SK-MEL-5 (cell line): ENCODE measurements at regions not wholly inside any gene's neighbourhood (a gene's known extent, or its start where the extent isn't known, plus 50 kb on each side); places are given as distances from the start of the nearest gene placed in this dataset.
"Not testable (repeated sequence)": the region's sequence is repeated elsewhere in the genome, so short reads cannot be mapped to it uniquely, and the experiment has no call there.

ENCODE experiments used
- DNase-seq: peaks from one replicate; pipeline ENCODE4 v3.0.0-alpha.2; 2016; ENCODE audit warnings: low read depth, low spot score
- in situ Hi-C: cut with HindIII; loops from 2 replicates; pipeline ENCODE4 v1.10.0; 2016; ENCODE audit warnings: low sequenced_read_pairs, high pct_unique_total_duplicates, low pct_unique_long_range_greater_than_20kb

DNA sequence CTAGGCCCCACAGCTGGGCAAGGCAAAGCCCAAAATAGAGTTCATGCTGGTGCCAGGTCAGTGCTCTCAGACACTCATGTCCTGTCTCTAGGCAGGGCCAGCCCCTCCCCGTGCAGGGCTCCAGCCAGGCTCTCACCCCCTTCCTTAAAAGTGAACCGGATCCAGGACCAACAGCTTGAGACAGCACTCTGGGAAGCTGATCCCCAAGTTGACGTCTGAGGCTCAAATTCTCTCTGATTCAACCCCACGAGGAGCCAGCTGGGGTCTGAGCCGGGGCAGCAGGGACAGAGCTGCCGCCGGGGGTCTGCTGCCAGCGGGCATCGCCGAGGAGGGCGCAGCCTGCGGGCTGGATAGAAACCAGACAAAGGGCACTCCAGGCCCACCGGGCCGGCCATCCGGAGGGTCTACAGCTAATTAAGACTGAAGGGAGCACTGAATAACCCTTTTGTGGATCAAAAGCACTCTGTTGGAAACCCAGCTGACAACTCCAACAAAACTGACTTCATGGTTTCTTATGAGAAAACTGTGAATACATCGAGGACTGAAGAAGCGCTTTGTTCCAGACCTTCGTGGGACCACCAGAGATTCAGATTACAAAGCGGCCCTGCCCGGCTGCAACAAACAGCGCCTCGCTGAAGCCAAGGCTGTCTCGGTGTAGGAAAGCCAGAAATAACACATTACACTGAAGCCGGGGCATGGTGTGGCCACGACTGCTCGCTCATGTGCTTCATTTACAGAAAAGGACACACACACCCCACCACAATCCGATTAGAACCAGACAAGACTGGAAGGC is 95.8 kb downstream of the PSMG1 start:
- DNase-seq: peak; percentile 20
- in situ Hi-C loops: no loop called here

DNA sequence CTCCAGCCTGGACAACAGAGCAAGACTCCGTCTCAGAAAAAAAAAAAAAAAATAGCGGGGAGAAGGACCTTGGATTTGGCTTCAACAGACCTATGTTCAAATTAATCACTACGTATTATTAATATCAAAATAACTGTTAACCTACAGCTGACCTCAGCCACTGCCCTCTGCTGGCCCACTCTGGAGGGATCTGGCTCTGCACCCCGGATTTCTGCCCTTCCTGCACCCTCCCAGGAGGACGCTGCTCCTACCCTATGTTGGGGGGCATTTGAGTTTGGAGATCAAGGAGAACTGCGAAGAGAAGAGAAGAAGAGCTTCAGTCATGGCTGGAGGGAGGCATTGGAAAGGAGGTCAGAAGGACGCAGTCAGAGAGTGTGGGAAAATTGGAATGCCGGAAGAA is 96.7 kb downstream of the PSMG1 start:
- DNase-seq: no peak
- in situ Hi-C loops: no loop called here

DNA sequence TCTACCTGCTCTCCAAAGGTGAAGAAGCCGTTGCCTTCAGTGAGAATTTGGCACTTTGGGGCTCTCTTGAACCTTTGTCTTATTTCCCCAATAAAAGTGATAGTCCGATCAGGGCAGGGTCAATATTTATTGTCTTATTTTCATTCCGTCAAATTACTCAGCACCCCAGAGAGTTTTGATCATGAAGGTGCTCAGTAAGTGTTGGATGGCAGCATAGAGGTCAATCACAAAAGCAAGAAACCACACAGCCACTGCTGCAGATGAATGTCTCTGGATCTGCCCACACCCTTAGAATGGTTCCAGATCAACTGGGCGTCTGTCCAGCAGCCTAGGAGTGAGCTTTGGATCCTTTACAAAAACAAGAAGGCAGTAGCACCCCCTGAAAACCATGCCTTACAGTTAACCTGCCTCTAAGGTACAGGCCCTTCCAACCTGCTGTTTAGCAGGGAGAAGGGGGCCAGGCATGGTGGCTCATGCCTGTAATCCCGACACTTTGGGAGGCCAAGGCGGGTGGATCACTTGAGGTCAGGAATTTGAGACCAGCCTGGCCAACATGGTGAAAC is 97.3 kb downstream of the PSMG1 start:
- in situ Hi-C loops: no loop called here
- no peak for DNase-seq

DNA sequence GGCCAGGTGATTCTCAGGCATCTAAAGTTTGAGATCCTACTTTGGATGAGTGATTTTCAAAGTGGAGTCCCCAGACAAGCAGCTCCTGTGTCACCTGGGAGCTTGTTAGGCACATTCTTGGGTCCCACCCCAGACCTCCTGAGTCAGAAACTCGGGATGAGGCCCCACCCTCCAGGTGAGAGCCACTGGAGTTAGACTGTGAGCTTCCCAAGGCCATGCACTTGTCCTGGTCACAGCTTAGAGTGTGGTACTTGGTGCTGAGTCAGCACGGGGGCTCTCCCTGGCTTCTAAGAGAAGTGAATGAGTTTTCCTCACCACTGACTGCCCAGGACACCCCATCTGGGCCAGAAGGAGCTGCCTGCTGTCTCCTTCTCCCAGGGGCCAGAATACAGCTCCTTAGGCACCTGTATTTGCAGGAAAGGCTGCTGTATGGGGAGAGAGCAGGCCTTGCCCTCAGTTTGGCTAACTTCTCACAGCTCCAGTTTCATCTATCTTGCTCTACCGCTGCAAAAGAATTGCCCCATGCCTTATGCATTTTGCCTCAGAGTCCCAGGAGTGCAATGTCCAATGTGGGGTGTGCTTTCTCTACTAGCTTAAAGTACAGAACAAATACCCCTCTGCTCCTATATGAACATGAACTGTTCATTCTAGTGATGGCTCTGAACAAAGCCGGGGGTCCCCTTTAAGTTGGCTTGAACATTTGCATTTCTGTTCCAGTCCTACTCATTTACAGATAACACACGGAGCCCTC is 98.1 kb downstream of the PSMG1 start:
- in situ Hi-C loops: no loop called here
- DNase-seq: no peak

DNA sequence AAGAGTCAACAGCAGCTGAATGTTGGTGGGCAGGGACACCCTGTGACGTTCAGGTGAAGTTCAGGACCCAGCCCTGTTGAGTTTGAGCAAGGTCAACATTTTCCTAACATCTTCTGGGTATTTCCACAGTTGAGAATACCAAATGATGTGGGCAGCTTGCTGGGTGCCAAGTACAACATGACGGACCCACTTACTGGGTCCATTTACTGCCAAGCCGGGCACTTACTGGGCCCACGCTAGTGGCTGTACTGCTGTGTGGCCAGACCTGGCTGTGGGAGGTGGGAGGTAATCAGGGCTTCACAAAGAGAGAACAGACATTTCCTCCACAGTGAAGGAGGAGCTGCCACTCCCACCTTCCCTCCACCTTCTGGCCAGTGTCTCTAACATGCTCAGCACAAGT is 99.2 kb downstream of the PSMG1 start:
- DNase-seq: no peak
- in situ Hi-C loops: no loop called here

DNA sequence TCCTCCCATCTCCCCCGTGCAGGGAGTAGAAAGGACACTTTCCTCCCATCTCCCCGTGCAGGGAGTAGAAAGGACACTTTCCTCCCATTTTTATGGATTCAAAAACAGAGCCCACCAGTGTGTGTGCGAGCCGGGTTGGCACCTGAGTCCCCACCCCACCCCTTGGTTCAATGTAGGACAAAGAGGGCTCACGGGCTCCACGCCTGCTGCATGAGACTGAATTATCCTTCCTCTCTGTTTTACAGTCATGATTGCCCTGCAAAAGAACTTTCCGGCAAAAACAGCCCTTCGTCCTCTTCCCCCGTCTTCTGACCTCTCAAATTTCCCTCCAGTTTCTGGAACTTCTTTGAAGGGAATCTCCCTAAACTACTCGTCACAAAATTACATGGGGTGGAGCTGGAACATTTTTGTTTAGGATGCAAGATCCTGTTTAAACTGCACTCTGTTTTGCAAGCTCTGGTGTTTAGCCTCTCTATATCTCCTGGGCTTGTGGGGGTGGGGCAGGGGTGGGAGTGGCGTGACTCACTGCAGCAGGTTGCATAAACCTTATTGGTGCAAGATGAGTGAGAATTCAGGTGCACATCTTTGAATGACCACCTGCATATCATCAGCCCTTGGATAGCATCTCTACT is 99.8 kb downstream of the PSMG1 start:
- DNase-seq: no peak
- in situ Hi-C loops: no loop called here

DNA sequence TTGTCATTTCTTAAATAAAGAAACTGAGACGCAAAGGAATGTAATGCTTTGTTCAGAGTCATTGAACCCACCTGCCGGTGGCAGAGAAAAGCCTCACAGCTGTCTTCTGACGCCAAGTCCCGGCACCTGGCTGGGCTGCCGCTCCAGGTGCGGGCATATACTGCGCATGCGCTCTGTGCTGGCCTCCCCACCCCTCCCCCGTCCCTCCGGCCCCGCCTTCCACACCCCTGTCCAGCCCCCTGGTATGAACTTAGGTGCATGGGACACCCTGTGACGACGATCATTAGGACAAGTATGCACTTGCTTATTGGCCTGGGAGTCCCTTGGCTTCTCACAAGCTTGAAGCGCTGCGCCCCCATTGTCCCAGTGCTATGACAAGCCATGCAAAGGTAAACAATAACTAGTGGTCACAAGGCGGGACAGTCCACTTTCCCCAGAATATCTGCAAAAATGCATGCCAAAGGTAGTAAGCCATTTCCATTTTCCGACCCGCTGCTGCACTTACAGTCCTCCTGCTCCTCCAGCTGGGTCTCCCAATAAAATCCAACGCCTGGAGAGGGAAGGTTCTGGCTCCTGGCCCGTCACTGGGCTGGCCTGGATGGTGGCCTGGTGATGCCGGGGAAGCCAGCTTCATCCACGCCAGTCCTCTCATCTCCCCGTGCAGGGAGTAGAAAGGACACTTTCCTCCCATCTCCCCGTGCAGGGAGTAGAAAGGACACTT is 100.4 kb downstream of the PSMG1 start:
- no peak for DNase-seq
- in situ Hi-C loops: no loop called here

DNA sequence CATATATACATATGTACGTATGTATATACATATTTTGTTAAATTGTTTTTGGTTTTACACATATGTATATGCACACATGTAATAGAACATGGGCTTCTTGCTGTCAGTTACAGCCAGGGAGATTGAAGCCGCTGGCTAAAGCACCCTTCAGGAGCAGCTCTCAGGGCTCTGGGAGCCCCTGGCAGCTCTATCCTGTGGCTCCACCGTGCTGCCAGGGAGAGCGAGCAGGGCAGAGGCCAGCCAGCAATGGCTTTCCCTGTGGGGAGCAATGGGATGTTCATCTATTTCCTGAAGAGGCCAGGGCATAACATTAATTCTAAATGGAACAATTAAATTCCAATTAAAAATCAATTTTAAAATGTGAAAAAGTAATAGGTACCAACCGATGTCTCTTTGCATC is 102.9 kb downstream of the PSMG1 start:
- in situ Hi-C loops: no loop called here
- no peak for DNase-seq

DNA sequence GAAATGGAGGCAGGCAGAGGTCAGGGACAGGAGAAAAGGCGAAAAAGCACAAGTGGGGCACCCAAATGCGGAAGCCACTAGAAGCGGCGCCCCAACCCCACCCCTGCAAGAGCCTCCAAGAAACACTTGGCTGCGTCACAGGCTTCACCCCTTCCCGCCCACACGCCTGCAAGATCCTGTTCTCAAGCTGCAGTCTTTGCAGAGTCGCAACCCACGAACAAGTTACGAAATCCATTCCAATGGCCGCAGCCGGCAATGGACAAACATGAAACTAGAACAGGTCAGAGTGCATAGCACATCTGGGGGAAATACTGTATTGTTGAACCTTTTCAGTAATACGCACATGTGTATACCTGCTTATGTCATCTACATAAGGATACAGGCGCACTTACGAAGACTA is 103.6 kb downstream of the PSMG1 start:
- in situ Hi-C loops: no loop called here
- no peak for DNase-seq

DNA sequence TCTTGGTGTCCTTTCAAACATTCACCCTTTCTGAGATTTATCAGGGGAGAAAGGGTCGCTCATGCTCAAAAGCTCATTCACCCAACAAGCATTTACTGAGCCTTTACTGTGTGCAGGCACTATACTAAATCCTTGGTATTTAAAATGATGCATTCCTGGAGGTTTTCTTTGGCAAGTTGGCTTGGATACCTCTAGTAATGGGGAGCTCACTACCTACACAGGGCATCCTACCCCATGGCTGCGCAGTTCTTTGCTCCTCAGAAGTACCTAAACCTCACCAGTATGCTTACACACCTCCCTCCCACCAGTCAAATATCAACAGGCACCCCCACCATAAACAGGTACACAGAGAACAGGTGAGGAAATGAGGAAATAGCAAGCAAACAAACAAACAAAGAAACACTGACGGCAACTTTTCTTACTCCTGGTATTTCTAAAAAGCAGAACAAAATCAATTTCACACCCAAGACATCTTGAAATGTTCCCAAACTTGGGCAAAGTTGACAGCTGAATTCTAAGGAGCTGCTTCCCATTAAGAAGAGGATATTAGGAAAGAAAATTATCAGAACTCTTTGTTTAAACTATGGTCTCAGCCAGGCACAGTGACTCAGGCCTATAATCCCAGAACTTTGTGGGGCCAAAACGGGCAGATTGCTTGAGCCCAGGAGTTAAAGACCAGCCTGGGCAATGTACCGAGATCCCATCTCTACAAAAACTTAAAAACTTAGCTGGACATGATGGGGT is 104.8 kb downstream of the PSMG1 start:
- DNase-seq: no peak
- in situ Hi-C loops: no loop called here

DNA sequence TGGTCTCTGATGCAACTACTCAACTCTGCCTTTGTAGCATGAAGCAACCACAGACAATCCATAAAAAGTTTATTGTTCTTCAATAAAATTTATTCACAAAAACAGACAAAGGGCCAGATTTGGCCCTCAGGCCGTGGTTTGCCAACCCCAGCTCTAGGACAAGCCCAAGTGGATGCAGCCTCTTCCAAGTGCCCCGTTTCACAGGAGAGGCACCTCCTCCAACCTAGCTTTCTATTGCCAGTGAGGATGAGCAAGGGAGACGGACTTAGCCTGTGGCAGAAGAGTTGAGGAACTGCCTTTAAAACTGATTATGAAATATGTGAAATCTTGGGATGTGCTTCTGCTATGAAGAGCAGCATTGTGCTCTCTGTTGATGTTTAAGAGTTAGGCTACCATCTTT is 105.4 kb downstream of the PSMG1 start:
- DNase-seq: no peak
- in situ Hi-C loops: no loop called here

DNA sequence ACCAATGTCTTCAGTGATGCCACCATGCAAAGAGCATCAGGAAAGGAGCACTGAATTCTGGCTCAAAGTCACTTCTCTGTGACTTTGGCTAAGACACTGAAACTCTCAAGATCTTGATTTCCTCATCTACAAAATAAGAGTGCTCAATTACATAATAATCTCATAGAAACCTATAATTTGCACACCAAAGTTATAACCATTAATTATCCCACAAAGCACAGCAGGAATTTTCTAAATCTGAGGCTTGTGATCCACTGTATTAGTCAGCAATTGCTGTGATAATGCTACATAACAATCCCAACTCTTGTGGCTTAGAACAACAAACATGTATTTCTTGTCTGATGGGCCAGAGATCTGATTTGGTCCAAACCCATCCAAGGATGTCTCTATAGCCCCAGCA is 108.7 kb downstream of the PSMG1 start:
- DNase-seq: no peak
- in situ Hi-C loops: no loop called here

DNA sequence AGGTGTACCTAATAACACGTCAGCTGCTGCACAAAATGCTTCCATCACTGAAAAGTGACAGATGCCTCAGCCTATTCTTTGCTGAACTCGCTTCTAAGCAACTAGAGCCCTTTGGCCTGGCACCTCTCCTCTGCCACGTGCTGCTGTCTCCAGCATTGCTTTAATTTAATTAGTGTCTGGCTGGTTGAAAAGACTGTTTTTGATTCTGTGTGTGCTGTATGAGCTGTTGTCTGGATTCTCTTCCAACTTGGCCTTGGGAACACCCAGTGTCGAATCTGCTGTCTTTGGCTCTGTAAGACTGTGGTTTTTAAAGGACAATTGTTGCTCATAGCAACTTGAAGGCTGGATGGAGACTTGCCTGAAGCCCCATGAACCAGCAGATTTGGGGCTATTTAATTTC is 109.5 kb downstream of the PSMG1 start:
- DNase-seq: no peak
- in situ Hi-C loops: no loop called here

DNA sequence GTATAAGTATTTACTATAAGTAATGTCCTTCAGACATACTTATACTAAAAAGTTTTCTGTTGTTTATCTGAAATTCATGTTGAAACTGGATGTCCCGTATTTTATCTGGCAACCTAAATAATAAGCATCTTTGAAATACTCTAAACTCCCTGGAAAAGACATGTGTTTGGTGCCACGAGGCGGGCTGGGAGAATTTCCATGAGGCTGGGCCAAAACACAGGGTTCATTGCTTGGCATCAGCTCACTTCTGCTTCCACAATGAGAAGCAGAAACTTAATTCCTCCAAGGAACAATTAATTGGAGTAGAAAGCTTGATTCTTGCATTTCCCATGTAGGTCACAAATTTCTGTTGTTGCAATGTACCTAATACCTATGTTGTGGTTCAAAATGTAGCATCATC is 110.2 kb downstream of the PSMG1 start:
- in situ Hi-C loops: no loop called here
- DNase-seq: no peak

DNA sequence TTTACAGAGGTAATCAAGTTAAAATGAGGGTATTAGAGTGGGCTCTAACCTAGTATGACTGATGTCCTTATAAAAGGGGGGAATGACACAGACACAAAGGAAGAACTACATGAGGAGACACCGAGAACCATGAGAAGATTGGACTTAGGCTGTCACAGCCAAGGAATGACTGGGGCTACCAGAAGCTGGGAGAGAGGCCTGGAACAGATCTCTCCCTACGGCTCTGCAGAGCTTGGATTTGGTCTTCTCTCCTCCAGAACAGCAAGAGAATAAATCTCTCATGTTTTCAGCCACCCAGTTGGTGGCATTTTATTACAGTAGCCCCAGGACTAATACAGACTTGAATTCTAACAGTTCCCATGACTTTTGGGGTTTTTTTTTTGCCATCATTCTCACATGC is 110.8 kb downstream of the PSMG1 start:
- in situ Hi-C loops: no loop called here

DNA sequence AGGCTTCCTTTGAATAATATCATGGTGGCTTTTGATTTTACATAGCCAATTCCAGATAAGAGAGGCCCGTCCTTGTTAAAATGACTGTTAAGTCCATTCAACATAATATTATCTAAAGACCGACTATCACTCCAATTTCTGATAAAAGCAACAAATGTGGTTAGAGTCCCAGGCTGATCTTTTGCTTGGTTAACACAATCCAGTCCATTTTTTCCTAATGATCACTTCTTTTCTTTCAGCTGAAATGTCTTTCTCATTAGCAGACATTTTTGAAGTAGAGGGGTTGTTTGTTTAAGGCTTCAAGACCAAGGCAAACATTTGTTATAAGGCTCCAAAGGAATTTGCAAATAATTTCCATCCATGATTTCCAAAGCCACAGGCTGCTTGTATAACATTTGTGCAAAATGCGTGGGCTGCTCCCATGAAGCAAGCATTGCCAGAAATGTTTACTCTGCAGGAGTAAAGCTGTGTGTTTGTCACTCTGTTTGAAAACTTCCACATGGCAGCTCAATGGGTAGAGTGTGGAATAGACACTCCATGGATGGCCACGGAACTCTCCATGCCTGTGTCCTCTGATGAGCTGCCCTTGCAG is 111.5 kb downstream of the PSMG1 start:
- in situ Hi-C loops: no loop called here
- no peak for DNase-seq

More for the DNA sequence above, 110.8 kb downstream of the PSMG1 start:
- no peak for DNase-seq

DNA sequence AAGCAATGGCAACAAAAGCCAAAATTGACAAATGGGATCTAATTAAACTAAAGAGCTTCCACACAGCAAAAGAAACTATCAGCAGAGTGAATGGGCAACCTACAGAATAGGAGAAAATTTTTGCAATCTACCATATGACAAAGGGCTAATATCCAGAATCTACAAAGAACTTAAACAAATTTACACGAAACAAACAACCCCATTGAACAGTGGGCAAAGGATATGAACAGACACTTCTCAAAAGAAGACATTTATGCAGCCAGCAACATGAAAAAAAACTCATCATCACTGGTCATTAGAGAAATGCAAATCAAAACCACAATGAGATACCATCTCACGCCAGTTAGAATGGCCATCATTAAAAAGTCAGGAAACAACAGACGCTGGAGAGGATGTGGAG is 113.4 kb downstream of the PSMG1 start:
- in situ Hi-C loops: not testable (repeated sequence)
- DNase-seq: peak; percentile 52
